Fibroblast of lung (primary cell): ENCODE measurements at regions not wholly inside any gene's neighbourhood (a gene's known extent, or its start where the extent isn't known, plus 50 kb on each side); places are given as distances from the start of the nearest gene placed in this dataset.
"Not testable (repeated sequence)": the region's sequence is repeated elsewhere in the genome, so short reads cannot be mapped to it uniquely, and the experiment has no call there.

Experiments used
- EZH2 ChIP-seq: IDR thresholded peaks from 2 replicates; pipeline ENCODE4 v1.5.1; 2012; ENCODE audit warnings: low read length, control low read depth, mild to moderate bottlenecking; ENCODE audit errors: missing control alignments
- TF ChIP-seq, protein P1 (sequence below), 2 donors: IDR thresholded peaks in 1 of 2; conservative IDR thresholded peaks in 1 of 2; 1 replicate in 1 of 2; 2 replicates in 1 of 2; pipeline ENCODE4 v1.5.1; 2011 to 2012; ENCODE audit warnings: low read length in 2 of 2, control low read depth in 1 of 2, inconsistent platforms in 1 of 2, low read depth in 1 of 2, mild to moderate bottlenecking in 1 of 2

DNA sequence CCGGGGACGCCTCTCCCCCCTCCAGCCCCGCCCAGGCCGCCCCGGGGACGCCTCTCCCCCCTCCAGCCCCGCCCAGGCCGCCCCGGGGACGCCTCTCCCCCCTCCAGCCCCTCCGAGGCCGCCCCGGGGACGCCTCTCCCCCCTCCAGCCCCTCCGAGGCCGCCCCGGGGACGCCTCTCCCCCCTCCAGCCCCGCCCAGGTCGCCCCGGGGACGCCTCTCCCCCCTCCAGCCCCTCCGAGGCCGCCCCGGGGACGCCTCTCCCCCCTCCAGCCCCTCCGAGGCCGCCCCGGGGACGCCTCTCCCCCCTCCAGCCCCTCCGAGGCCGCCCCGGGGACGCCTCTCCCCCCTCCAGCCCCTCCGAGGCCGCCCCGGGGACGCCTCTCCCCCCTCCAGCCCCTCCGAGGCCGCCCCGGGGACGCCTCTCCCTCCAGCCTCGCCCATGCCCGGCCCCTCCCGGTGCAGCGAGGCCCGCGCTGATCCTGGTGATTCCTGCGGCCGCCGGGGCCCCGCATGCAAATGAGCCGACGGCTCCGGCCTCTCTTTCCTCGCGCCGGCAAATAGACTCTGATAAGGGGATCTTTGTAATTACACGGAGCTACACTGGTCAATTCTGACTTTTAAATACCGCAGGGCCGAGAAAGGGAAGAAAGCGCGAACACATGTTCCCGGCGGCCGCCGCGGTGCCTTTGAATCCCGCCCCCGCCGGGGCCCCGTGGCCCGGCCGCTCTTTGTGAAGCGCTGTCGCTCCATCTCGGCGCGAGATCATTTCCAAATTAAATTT, 114.7 kb upstream of the NKX1-1 start:
- TF ChIP-seq, protein P1, sequence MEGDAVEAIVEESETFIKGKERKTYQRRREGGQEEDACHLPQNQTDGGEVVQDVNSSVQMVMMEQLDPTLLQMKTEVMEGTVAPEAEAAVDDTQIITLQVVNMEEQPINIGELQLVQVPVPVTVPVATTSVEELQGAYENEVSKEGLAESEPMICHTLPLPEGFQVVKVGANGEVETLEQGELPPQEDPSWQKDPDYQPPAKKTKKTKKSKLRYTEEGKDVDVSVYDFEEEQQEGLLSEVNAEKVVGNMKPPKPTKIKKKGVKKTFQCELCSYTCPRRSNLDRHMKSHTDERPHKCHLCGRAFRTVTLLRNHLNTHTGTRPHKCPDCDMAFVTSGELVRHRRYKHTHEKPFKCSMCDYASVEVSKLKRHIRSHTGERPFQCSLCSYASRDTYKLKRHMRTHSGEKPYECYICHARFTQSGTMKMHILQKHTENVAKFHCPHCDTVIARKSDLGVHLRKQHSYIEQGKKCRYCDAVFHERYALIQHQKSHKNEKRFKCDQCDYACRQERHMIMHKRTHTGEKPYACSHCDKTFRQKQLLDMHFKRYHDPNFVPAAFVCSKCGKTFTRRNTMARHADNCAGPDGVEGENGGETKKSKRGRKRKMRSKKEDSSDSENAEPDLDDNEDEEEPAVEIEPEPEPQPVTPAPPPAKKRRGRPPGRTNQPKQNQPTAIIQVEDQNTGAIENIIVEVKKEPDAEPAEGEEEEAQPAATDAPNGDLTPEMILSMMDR (conservative IDR thresholded peaks at IDR 0.05 in 1 of 2, IDR thresholded peaks at IDR 0.05 in 1 of 2; ENCODE audit: low read depth in 1 of 2, low read length in 2 of 2) = not testable (repeated sequence)
- peak; percentile 55 for TF ChIP-seq EZH2
